Keratinocyte (primary cell): ENCODE measurements at regions not wholly inside any gene's neighbourhood (a gene's known extent, or its start where the extent isn't known, plus 50 kb on each side); places are given as distances from the start of the nearest gene placed in this dataset.

Experiments
- DNase-seq: peaks from one replicate; pipeline ENCODE4 v3.0.0-alpha.2; 2011; ENCODE audit warnings: low read depth, missing footprints, low spot score
- FAIRE-seq: peaks from 2 replicates; lab custom pipeline; 2011; peaks lifted over from hg19 to GRCh38; lab: Jason Lieb, UNC
- H2AFZ ChIP-seq: 2 replicates; pipeline ENCODE4 v1.6.0; 2012; ENCODE audit warnings: low read length, control low read depth, inconsistent platforms; ENCODE audit not compliant: control insufficient read depth
- H3K27ac ChIP-seq: 2 replicates; pipeline ENCODE4 v1.5.1; 2011; ENCODE audit warnings: low read length; ENCODE audit not compliant: control insufficient read depth, insufficient read depth
- H3K27me3 ChIP-seq: 3 replicates; pipeline ENCODE4 v1.6.0; 2011; ENCODE audit warnings: low read length; ENCODE audit not compliant: control insufficient read depth, insufficient read depth; ENCODE audit errors: extremely low read depth
- H3K36me3 ChIP-seq, 2 experiments: 2 replicates in 1 of 2; 3 replicates in 1 of 2; pipeline ENCODE4 v1.5.1; 2011; ENCODE audit warnings: low read length in 2 of 2, mild to moderate bottlenecking in 1 of 2; ENCODE audit not compliant: control insufficient read depth in 2 of 2, insufficient read depth in 2 of 2; ENCODE audit errors: extremely low read depth in 1 of 2
- H3K4me1 ChIP-seq: 3 replicates; pipeline ENCODE4 v1.5.1; 2011; ENCODE audit warnings: low read length; ENCODE audit not compliant: control insufficient read depth, insufficient read depth; ENCODE audit errors: extremely low read depth
- H3K4me2 ChIP-seq: 3 replicates; pipeline ENCODE4 v1.6.0; 2011; ENCODE audit warnings: low read depth, low read length; ENCODE audit not compliant: control insufficient read depth, insufficient read depth; ENCODE audit errors: extremely low read depth
- H3K4me3 ChIP-seq, 3 experiments: fragments of 200-600 bp in 1 of 3; sonication (generic) in 1 of 3; 2 replicates in 2 of 3; 3 replicates in 1 of 3; pipeline ENCODE4 v1.5.1; 2011 to 2016; ENCODE audit warnings: low read length in 3 of 3, mild to moderate bottlenecking in 3 of 3, control low read depth in 2 of 3, inconsistent platforms in 1 of 3, low read depth in 1 of 3, mixed read lengths in 1 of 3, mixed run types in 1 of 3, moderate library complexity in 1 of 3; ENCODE audit not compliant: control insufficient read depth in 2 of 3, insufficient read depth in 2 of 3; ENCODE audit errors: extremely low read depth in 1 of 3
- H3K79me2 ChIP-seq: 2 replicates; pipeline ENCODE4 v1.6.0; 2012; ENCODE audit warnings: low read length; ENCODE audit not compliant: control insufficient read depth, insufficient read depth
- H3K9ac ChIP-seq: 3 replicates; pipeline ENCODE4 v1.6.0; 2011; ENCODE audit warnings: low read length; ENCODE audit not compliant: control insufficient read depth, insufficient read depth; ENCODE audit errors: extremely low read depth
- H3K9me1 ChIP-seq: 3 replicates; pipeline ENCODE4 v1.6.0; 2011; ENCODE audit warnings: low read length; ENCODE audit not compliant: control insufficient read depth, insufficient read depth; ENCODE audit errors: extremely low read depth
- H3K9me3 ChIP-seq: 2 replicates; pipeline ENCODE4 v1.5.1; 2012; ENCODE audit warnings: low read depth, low read length; ENCODE audit not compliant: control insufficient read depth
- H4K20me1 ChIP-seq: 3 replicates; pipeline ENCODE4 v1.6.0; 2011; ENCODE audit warnings: low read length; ENCODE audit not compliant: control insufficient read depth, insufficient read depth; ENCODE audit errors: extremely low read depth
- EZH2 ChIP-seq: IDR thresholded peaks from one replicate; pipeline ENCODE4 v1.6.1; 2012; ENCODE audit warnings: inconsistent platforms, mild to moderate bottlenecking, low read length, moderate library complexity
- dilution Hi-C: fragments of 300-500 bp; cut with MboI; formaldehyde crosslinking; loops from one replicate; pipeline ENCODE4 v1.7.0; 2020; ENCODE audit warnings: low sequenced_read_pairs; ENCODE audit not compliant: extremely low pct_ligation_motif_present
- TF ChIP-seq, protein P1 (sequence below), 3 experiments: IDR thresholded peaks in 1 of 3; conservative IDR thresholded peaks in 1 of 3; optimal IDR thresholded peaks in 1 of 3; 2 replicates in 2 of 3; 3 replicates in 1 of 3; pipeline versions ENCODE3 to v1.5.1; 2011; ENCODE audit warnings: low read length in 3 of 3, mild to moderate bottlenecking in 3 of 3, moderate library complexity in 2 of 3, control low read depth in 1 of 3, inconsistent platforms in 1 of 3; ENCODE audit not compliant: insufficient read depth in 2 of 3; ENCODE audit errors: extremely low read depth in 1 of 3

DNA sequence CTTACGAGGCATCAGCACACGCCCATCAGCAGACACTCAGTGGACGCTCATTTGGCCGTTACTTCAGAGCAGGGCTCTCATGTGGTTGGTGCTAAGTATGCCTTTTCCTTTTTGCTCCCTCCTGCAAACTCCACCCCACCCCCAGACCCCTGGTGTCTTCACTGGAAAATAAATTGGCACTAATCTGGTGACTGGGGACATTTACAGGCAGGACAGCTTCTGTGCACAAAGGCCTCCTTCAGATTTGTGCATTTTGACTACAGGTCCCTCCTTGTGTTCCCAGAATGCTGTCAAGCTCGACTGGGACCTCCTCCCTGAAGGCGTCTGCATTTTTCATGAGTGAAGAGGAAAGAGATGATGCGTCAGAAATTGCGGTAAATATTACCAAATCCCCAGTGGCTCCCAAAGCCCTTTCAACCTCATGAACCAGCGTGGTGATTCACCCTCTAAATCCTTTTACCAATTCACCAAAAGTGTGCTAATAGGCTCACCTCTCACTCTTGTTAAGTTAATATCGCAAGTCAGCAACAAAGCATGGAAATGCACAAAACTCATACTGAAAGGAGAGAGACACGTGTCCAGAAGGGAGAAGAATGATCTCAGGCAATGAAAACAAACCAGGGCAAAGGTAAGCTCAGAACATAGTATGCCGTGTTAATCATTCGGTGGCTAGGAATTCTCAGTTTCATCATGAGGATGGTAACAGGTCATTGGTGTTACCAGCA lies 119.0 kb downstream of the NKX6-1 start:
- Histone ChIP-seq H3K79me2 (no peaks in the 10 kb centered on the region), H3K36me3 (no peaks in the 10 kb centered on the region), H3K27me3 (no peaks in the 10 kb centered on the region), H3K9me3 (no peaks in the 10 kb centered on the region), H2AFZ (no peak overlapping the region), H3K4me2 (no peak overlapping the region), H3K9ac (no peak overlapping the region), H3K4me1 (no peaks in the 10 kb centered on the region), H3K27ac (no peak overlapping the region), H3K9me1 (no peaks in the 10 kb centered on the region), H3K4me3 (no peak overlapping the region), H4K20me1 (no peaks in the 10 kb centered on the region)
- TF ChIP-seq EZH2, result no peak
- TF ChIP-seq, protein P1, sequence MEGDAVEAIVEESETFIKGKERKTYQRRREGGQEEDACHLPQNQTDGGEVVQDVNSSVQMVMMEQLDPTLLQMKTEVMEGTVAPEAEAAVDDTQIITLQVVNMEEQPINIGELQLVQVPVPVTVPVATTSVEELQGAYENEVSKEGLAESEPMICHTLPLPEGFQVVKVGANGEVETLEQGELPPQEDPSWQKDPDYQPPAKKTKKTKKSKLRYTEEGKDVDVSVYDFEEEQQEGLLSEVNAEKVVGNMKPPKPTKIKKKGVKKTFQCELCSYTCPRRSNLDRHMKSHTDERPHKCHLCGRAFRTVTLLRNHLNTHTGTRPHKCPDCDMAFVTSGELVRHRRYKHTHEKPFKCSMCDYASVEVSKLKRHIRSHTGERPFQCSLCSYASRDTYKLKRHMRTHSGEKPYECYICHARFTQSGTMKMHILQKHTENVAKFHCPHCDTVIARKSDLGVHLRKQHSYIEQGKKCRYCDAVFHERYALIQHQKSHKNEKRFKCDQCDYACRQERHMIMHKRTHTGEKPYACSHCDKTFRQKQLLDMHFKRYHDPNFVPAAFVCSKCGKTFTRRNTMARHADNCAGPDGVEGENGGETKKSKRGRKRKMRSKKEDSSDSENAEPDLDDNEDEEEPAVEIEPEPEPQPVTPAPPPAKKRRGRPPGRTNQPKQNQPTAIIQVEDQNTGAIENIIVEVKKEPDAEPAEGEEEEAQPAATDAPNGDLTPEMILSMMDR (optimal IDR thresholded peaks at IDR 0.05 in 1 of 3, IDR thresholded peaks at IDR 0.05 in 1 of 3, conservative IDR thresholded peaks at IDR 0.05 in 1 of 3; ENCODE audit: extremely low read depth in 1 of 3, insufficient read depth in 2 of 3, low read length in 3 of 3), result no peak
- no peak for FAIRE-seq
- dilution Hi-C loops, result no loop called here
- DNase-seq, result no peak

DNA sequence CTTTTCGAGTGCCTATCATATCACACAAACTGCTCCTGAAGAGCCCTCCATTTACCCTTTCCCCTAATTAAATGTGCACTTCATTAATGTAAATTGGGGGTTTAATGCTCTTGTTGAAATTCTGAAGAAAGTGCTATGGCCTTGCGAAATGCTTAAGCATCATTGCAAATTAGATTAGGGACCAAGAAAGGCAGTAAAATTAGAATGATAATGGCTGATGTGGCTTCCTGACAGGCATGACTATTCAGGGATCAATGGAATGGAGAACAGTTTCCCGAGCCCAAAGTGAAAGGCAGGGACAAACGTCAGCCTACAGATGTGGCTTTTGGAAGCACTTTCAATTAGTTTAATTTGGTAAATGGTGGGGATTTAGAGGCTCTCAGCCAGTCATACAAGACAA lies 120.1 kb downstream of the NKX6-1 start:
- Histone ChIP-seq H3K27me3 (no peaks in the 10 kb centered on the region), H3K4me1 (no peaks in the 10 kb centered on the region), H4K20me1 (no peaks in the 10 kb centered on the region), H3K79me2 (no peaks in the 10 kb centered on the region), H3K36me3 (no peaks in the 10 kb centered on the region), H3K27ac (no peak overlapping the region), H3K9me1 (no peaks in the 10 kb centered on the region), H2AFZ (no peak overlapping the region), H3K4me2 (no peak overlapping the region), H3K9me3 (no peaks in the 10 kb centered on the region), H3K9ac (no peak overlapping the region), H3K4me3 (no peak overlapping the region)
- TF ChIP-seq, protein P1 (optimal IDR thresholded peaks at IDR 0.05 in 1 of 3, IDR thresholded peaks at IDR 0.05 in 1 of 3, conservative IDR thresholded peaks at IDR 0.05 in 1 of 3; ENCODE audit: extremely low read depth in 1 of 3, insufficient read depth in 2 of 3, low read length in 3 of 3), result no peak
- TF ChIP-seq EZH2, result no peak
- FAIRE-seq, result no peak
- DNase-seq, result no peak
- dilution Hi-C loops, result no loop called here
